HG03064 (cell line): ENCODE measurements at regions not wholly inside any gene's neighbourhood (a gene's known extent, or its start where the extent isn't known, plus 50 kb on each side); places are given as distances from the start of the nearest gene placed in this dataset.

Source experiments
- ATAC-seq: cut with Tn5 transposase; IDR thresholded peaks from one replicate; pipeline ENCODE4 v1.9.1; 2021; ENCODE audit warnings: low read depth; ENCODE audit not compliant: unreplicated experiment

- no peak for ATAC-seq
These were observed 69.8 kb upstream of the NKX2-2 start for GRCh38 chr20:21583486-21584168.

- ATAC-seq, result no peak
These were observed 63.7 kb upstream of the NKX2-2 start for GRCh38 chr20:21577551-21577950.

GRCh38 chr20:21575981-21576740 lies 62.3 kb upstream of the NKX2-2 start:
- no peak for ATAC-seq

- no peak for ATAC-seq
These were observed 61.3 kb upstream of the NKX2-2 start for GRCh38 chr20:21575167-21575566.

GRCh38 chr20:21574443-21574842 lies 60.6 kb upstream of the NKX2-2 start:
- ATAC-seq, result no peak

GRCh38 chr20:21573259-21573658 lies 59.4 kb upstream of the NKX2-2 start:
- ATAC-seq, result no peak

- no peak for ATAC-seq
These were observed 58.2 kb upstream of the NKX2-2 start for GRCh38 chr20:21571841-21572690.

GRCh38 chr20:21570285-21570992 lies 56.6 kb upstream of the NKX2-2 start:
- no peak for ATAC-seq

- ATAC-seq, result no peak
These were observed 55.7 kb upstream of the NKX2-2 start for GRCh38 chr20:21569586-21569985.

GRCh38 chr20:21564127-21564773 lies 50.4 kb upstream of the NKX2-2 start:
- ATAC-seq, result no peak
